ENCODE measurements at regions not wholly inside any gene's neighbourhood (a gene's known extent, or its start where the extent isn't known, plus 50 kb on each side); places are given as distances from the start of the nearest gene placed in this dataset.

DNA sequence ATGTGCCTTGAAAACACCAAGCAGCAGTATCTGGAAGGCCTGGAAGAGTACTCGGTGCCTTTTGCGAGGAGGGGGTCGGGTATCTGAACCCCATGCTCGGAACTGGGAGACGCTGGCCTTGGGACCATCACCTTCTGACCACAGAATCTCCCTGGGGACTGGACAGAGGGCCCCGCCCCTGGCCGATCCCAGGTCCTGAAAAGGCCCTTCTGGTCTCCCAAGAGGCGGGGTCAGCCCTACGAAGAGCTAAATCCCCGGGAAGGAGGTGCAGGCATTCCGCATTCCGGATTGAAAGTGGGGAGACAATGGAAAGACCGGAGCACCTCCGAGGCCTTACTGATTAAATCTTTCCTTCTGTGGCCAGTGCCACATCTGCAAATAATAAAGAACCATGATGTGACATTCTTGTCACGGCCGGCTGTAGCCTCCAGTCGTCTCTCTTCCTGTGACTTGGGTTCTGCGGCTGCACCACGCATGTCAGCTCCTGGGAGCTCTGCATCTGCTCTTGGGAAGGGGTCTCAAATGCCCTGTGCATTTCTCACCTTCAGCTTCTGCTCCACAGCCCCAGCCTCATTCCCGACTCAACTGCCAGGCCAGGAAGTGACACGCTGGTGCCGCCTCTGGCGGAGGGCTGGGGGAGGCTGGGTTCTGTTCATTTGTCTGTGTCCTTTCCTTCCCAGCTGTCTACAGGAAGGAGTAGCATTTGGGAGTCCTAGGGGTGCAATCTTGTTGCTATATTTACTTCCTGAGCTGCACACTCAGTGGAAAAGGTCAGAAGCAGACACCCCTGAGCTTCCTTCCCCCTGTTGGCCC lies 173.5 kb downstream of the KLF13 start:
- H3K27ac ChIP-seq (ENCODE audit: low read length): no peak overlapping the region
- DNase-seq: no peak
- WGBS (ENCODE audit: insufficient coverage): 80% methylated on average over 17 of the region's 23 CpGs
- H3K4me3 ChIP-seq (ENCODE audit: control insufficient read depth in 1 of 2, extremely low read depth in 1 of 2, low read length in 1 of 2): no peak overlapping the region
- ChIA-PET POLR2A (no interaction called here), CTCF (interaction anchor here in 1 of 2 donors (0.6 kb wide), 1 partner anchor 25 kb away, joined by 4 read pairs; no protein-coding TSS in a partner anchor)
- no peaks in the 10 kb centered on the region for H3K36me3 ChIP-seq (ENCODE audit: control insufficient read depth in 2 of 2, extremely low read depth in 1 of 2, insufficient read depth in 1 of 2, low read length in 1 of 2)
- Mint-ChIP-seq H3K4me1 (no peaks in the 10 kb centered on the region), H3K9me3 (no peaks in the 10 kb centered on the region), H3K4me3 (no peak overlapping the region), H3K27ac (no peak overlapping the region), H3K27me3 (no peaks in the 10 kb centered on the region), H3K36me3 (no peaks in the 10 kb centered on the region)
- H3K9me3 ChIP-seq: no peaks in the 10 kb centered on the region
- H3K4me1 ChIP-seq (ENCODE audit: control insufficient read depth in 1 of 2, extremely low read depth in 1 of 2, insufficient read depth in 2 of 2, low read length in 2 of 2): no peaks in the 10 kb centered on the region
- H3K27me3 ChIP-seq (replicated peaks in 1 of 2; ENCODE audit: control insufficient read depth in 2 of 2, extremely low read depth in 1 of 2, insufficient read depth in 2 of 2, low read length in 1 of 2): peaks cover 0 to 22% of the 10 kb centered on the region in 2 experiments
- ATAC-seq (replicated peaks in 1 of 4): no peak

DNA sequence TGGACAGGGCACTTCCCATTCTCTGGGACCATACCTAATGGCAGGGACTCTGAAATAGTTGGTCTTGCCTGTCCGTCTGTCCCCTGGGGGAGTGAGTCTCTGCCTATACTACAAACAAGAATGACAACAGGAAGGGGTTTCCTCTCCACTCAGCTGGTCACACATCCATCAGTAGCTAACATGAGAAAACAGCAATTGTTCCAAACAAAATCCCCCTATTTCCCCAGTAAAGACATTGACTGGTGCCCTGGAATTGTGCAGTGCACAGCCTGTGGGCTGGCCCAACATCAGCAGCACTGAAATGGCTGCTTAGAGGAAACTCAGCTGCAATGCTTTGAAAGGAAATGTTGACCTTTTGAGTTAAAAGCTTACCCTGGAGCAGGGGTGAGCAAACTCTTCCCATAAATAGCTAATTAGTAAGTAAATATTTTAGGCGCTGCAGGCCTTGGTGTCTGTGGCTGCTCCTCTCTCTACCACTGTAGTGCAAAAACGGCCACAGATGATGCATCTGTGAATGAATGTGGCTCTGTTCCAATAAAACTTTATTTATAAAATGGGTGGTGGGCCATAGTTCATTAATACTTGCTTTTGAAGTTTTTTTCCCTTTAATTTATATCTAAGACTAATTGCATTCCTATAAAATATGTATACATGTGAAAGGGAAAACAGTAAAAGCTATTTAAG lies 174.3 kb downstream of the KLF13 start:
- no peak for ATAC-seq (replicated peaks in 1 of 4)
- ChIA-PET POLR2A (no interaction called here), CTCF (interaction anchor here in 1 of 2 donors (0.5 kb wide), 1 partner anchor 360 kb away, joined by 3 read pairs; no protein-coding TSS in a partner anchor)
- Mint-ChIP-seq H3K4me3 (no peak overlapping the region), H3K27me3 (no peaks in the 10 kb centered on the region), H3K4me1 (no peaks in the 10 kb centered on the region), H3K27ac (no peak overlapping the region), H3K9me3 (no peaks in the 10 kb centered on the region), H3K36me3 (no peaks in the 10 kb centered on the region)
- no peak for DNase-seq
- Histone ChIP-seq H3K4me1 (ENCODE audit: control insufficient read depth in 1 of 2, extremely low read depth in 1 of 2, insufficient read depth in 2 of 2, low read length in 2 of 2) (no peaks in the 10 kb centered on the region), H3K27ac (ENCODE audit: low read length) (no peak overlapping the region), H3K4me3 (ENCODE audit: control insufficient read depth in 1 of 2, extremely low read depth in 1 of 2, low read length in 1 of 2) (no peak overlapping the region), H3K27me3 (replicated peaks in 1 of 2; ENCODE audit: control insufficient read depth in 2 of 2, extremely low read depth in 1 of 2, insufficient read depth in 2 of 2, low read length in 1 of 2) (peaks cover 0 to 22% of the 10 kb centered on the region in 2 experiments), H3K36me3 (ENCODE audit: control insufficient read depth in 2 of 2, extremely low read depth in 1 of 2, insufficient read depth in 1 of 2, low read length in 1 of 2) (no peaks in the 10 kb centered on the region), H3K9me3 (no peaks in the 10 kb centered on the region)
- WGBS (ENCODE audit: insufficient coverage): no CpG with 5 or more reads among the region's 3 CpGs

- H3K4me3 Mint-ChIP-seq: no peak overlapping the region
- H3K9me3 Mint-ChIP-seq: no peaks in the 10 kb centered on the region
- ATAC-seq (replicated peaks in 1 of 4): no peak
- no peaks in the 10 kb centered on the region for H3K27me3 Mint-ChIP-seq
- Histone ChIP-seq H3K9me3 (no peaks in the 10 kb centered on the region), H3K4me1 (ENCODE audit: control insufficient read depth in 1 of 2, extremely low read depth in 1 of 2, insufficient read depth in 2 of 2, low read length in 2 of 2) (no peaks in the 10 kb centered on the region), H3K27ac (ENCODE audit: low read length) (no peak overlapping the region), H3K36me3 (ENCODE audit: control insufficient read depth in 2 of 2, extremely low read depth in 1 of 2, insufficient read depth in 1 of 2, low read length in 1 of 2) (no peaks in the 10 kb centered on the region), H3K27me3 (replicated peaks in 1 of 2; ENCODE audit: control insufficient read depth in 2 of 2, extremely low read depth in 1 of 2, insufficient read depth in 2 of 2, low read length in 1 of 2) (peaks cover 0 to 22% of the 10 kb centered on the region in 2 experiments), H3K4me3 (ENCODE audit: control insufficient read depth in 1 of 2, extremely low read depth in 1 of 2, low read length in 1 of 2) (no peak overlapping the region)
- 84% methylated on average over 7 of the region's 12 CpGs for WGBS (ENCODE audit: insufficient coverage)
- no peak overlapping the region for H3K27ac Mint-ChIP-seq
- ChIA-PET POLR2A (no interaction called here), CTCF (interaction anchor here in 1 of 2 donors (0.5 to 1.0 kb wide), 2 partner anchors 9 to 361 kb away, joined by 3 to 4 read pairs; no protein-coding TSS in a partner anchor)
- no peak for DNase-seq
- H3K36me3 Mint-ChIP-seq: no peaks in the 10 kb centered on the region
- H3K4me1 Mint-ChIP-seq: no peaks in the 10 kb centered on the region
Observed at GRCh38 chr15:31501536-31502157, 175.0 kb downstream of the KLF13 start.

DNA sequence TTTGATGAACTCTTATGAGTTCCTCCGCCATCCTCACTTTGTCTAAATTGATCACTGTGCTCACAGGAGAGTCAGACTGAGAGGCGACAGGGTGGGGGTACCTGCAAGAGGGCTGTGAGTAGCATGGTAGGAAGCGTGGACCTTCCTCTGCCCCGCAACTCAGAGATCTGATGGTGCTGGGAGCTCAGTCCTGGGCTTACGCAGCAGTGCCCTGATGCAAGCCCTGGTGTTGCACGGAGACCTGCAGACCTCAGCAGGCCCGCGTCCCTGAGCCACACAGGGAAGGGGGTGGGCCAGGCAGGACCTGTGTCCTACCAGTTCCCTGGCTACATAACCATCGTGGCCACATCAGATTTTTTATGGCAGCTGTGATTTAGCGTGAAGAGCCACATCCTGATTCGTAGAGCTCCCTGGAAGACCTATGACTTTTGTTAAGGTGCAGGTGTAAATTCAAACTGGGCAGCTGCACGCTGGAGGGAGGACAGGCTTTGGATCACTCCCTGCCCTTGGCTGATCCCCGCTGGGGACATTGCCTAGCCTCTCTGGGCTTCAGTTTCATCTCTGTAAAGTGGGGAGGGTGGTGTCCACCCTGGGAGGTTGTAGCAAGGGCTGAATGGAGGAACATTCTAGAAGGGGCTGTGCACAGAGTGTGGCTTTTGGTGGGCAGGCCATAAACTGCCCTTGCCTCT lies 176.1 kb downstream of the KLF13 start:
- H3K9me3 ChIP-seq: no peaks in the 10 kb centered on the region
- H3K27ac ChIP-seq (ENCODE audit: low read length): no peak overlapping the region
- H3K27me3 ChIP-seq (replicated peaks in 1 of 2; ENCODE audit: control insufficient read depth in 2 of 2, extremely low read depth in 1 of 2, insufficient read depth in 2 of 2, low read length in 1 of 2): peaks cover 0 to 19% of the 10 kb centered on the region in 2 experiments
- 86% methylated on average over 11 of the region's 13 CpGs for WGBS (ENCODE audit: insufficient coverage)
- Mint-ChIP-seq H3K9me3 (peaks cover 0 to under 1% (median 0%) of the 10 kb centered on the region in 3 donors), H3K4me1 (peaks cover 0 to 3% (median 0%) of the 10 kb centered on the region in 3 donors), H3K27ac (no peak overlapping the region), H3K36me3 (no peaks in the 10 kb centered on the region), H3K4me3 (no peak overlapping the region), H3K27me3 (no peaks in the 10 kb centered on the region)
- DNase-seq (no peak), ATAC-seq (replicated peaks in 1 of 4) (no peak)
- ChIA-PET POLR2A (no interaction called here), CTCF (interaction anchor here in 1 of 2 donors (1.0 kb wide), 1 partner anchor 10 kb away, joined by 4 read pairs; no protein-coding TSS in a partner anchor)
- no peak overlapping the region for H3K4me3 ChIP-seq (ENCODE audit: control insufficient read depth in 1 of 2, extremely low read depth in 1 of 2, low read length in 1 of 2)
- H3K4me1 ChIP-seq (ENCODE audit: control insufficient read depth in 1 of 2, extremely low read depth in 1 of 2, insufficient read depth in 2 of 2, low read length in 2 of 2): no peaks in the 10 kb centered on the region
- H3K36me3 ChIP-seq (ENCODE audit: control insufficient read depth in 2 of 2, extremely low read depth in 1 of 2, insufficient read depth in 1 of 2, low read length in 1 of 2): no peaks in the 10 kb centered on the region

GRCh38 chr15:31503256-31503655 lies 176.6 kb downstream of the KLF13 start:
- Histone ChIP-seq H3K4me3 (ENCODE audit: control insufficient read depth in 1 of 2, extremely low read depth in 1 of 2, low read length in 1 of 2) (no peak overlapping the region), H3K4me1 (ENCODE audit: control insufficient read depth in 1 of 2, extremely low read depth in 1 of 2, insufficient read depth in 2 of 2, low read length in 2 of 2) (no peaks in the 10 kb centered on the region), H3K36me3 (ENCODE audit: control insufficient read depth in 2 of 2, extremely low read depth in 1 of 2, insufficient read depth in 1 of 2, low read length in 1 of 2) (no peaks in the 10 kb centered on the region), H3K27me3 (replicated peaks in 1 of 2; ENCODE audit: control insufficient read depth in 2 of 2, extremely low read depth in 1 of 2, insufficient read depth in 2 of 2, low read length in 1 of 2) (peaks cover 0 to 17% of the 10 kb centered on the region in 2 experiments), H3K9me3 (no peaks in the 10 kb centered on the region), H3K27ac (ENCODE audit: low read length) (no peak overlapping the region)
- ATAC-seq (replicated peaks in 1 of 4) (no peak), DNase-seq (no peak)
- H3K36me3 Mint-ChIP-seq: no peaks in the 10 kb centered on the region
- peaks cover 0 to 3% (median 0%) of the 10 kb centered on the region in 3 donors for H3K9me3 Mint-ChIP-seq
- ChIA-PET CTCF (no interaction called here), POLR2A (no interaction called here)
- no peak overlapping the region for H3K27ac Mint-ChIP-seq
- H3K4me3 Mint-ChIP-seq: no peak overlapping the region
- no peaks in the 10 kb centered on the region for H3K27me3 Mint-ChIP-seq
- H3K4me1 Mint-ChIP-seq: peaks cover 0 to 5% (median 0%) of the 10 kb centered on the region in 3 donors
- WGBS (ENCODE audit: insufficient coverage): 65% methylated on average over 2 of the region's 6 CpGs
